ENCODE measurements at regions not wholly inside any gene's neighbourhood (a gene's known extent, or its start where the extent isn't known, plus 50 kb on each side); places are given as distances from the start of the nearest gene placed in this dataset.
A peak's percentile ranks its signal among the peaks of the same experiment; 100 is the strongest.

- Histone ChIP-seq H3K9me3 (ENCODE audit: control insufficient read depth, low read length) (peaks cover 16% of the 10 kb centered on the region), H3K4me3 (ENCODE audit: low read length) (no peak overlapping the region), H3K27me3 (ENCODE audit: control insufficient read depth, insufficient read depth, low read length, poor library complexity, severe bottlenecking) (peaks cover 11% of the 10 kb centered on the region), H3K36me3 (ENCODE audit: control insufficient read depth, insufficient read depth, low read length) (no peaks in the 10 kb centered on the region), H3K9ac (ENCODE audit: extremely low read depth, low read length, poor library complexity, severe bottlenecking) (no peak overlapping the region), H3K27ac (ENCODE audit: low read depth, low read length) (no peak overlapping the region), H3K4me1 (ENCODE audit: control insufficient read depth, insufficient read depth, low read length) (peaks cover 7% of the 10 kb centered on the region)
- no peak for TF ChIP-seq CTCF (conservative IDR thresholded peaks at IDR 0.05)
- peaks cover 31% of the 10 kb centered on the region for H3K27me3 Mint-ChIP-seq (ENCODE audit: insufficient read depth)
- H3K27ac Mint-ChIP-seq: peak overlapping the region; percentile 67
- 54% methylated on average over 5 of the region's 6 CpGs; no CpG with 5 or more reads in 1 of the 2 experiments for WGBS, 2 experiments (ENCODE audit: insufficient coverage in 1 of 2, insufficient read length in 1 of 2)
- H3K4me3 Mint-ChIP-seq: no peak overlapping the region
- peaks cover 37% of the 10 kb centered on the region for H3K4me1 Mint-ChIP-seq
- H3K36me3 Mint-ChIP-seq (ENCODE audit: low read depth): no peaks in the 10 kb centered on the region
- peak; percentile 70 for DNase-seq
- peaks cover 14% of the 10 kb centered on the region for H3K9me3 Mint-ChIP-seq
Observed at GRCh38 chr9:96129747-96130146, 172.2 kb downstream of the HSD17B3 start.

GRCh38 chr9:96128880-96129279 is 173.1 kb downstream of the HSD17B3 start:
- H3K9me3 Mint-ChIP-seq: peaks cover 14% of the 10 kb centered on the region
- no peak overlapping the region for H3K27ac ChIP-seq (ENCODE audit: low read depth, low read length)
- peak overlapping the region; percentile 73 for H3K27ac Mint-ChIP-seq
- H3K36me3 ChIP-seq (ENCODE audit: control insufficient read depth, insufficient read depth, low read length): no peaks in the 10 kb centered on the region
- no peaks in the 10 kb centered on the region for H3K36me3 Mint-ChIP-seq (ENCODE audit: low read depth)
- peaks cover 37% of the 10 kb centered on the region for H3K4me1 Mint-ChIP-seq
- H3K9me3 ChIP-seq (ENCODE audit: control insufficient read depth, low read length): peaks cover 14% of the 10 kb centered on the region
- WGBS, 2 experiments (ENCODE audit: insufficient coverage in 1 of 2, insufficient read length in 1 of 2): 79% methylated on average over 2 of the region's 2 CpGs; no CpG with 5 or more reads in 1 of the 2 experiments
- no peak for TF ChIP-seq CTCF (conservative IDR thresholded peaks at IDR 0.05)
- H3K4me3 ChIP-seq (ENCODE audit: low read length): no peak overlapping the region
- DNase-seq: no peak
- H3K27me3 Mint-ChIP-seq (ENCODE audit: insufficient read depth): peaks cover 31% of the 10 kb centered on the region
- peaks cover 11% of the 10 kb centered on the region for H3K27me3 ChIP-seq (ENCODE audit: control insufficient read depth, insufficient read depth, low read length, poor library complexity, severe bottlenecking)
- H3K4me1 ChIP-seq (ENCODE audit: control insufficient read depth, insufficient read depth, low read length): peaks cover 7% of the 10 kb centered on the region
- H3K9ac ChIP-seq (ENCODE audit: extremely low read depth, low read length, poor library complexity, severe bottlenecking): no peak overlapping the region
- no peak overlapping the region for H3K4me3 Mint-ChIP-seq

GRCh38 chr9:96126321-96126881 is 175.6 kb downstream of the HSD17B3 start:
- Mint-ChIP-seq H3K9me3 (peaks cover 8% of the 10 kb centered on the region), H3K4me3 (no peak overlapping the region), H3K27ac (no peak overlapping the region), H3K4me1 (peaks cover 37% of the 10 kb centered on the region), H3K36me3 (ENCODE audit: low read depth) (no peaks in the 10 kb centered on the region), H3K27me3 (ENCODE audit: insufficient read depth) (peaks cover 19% of the 10 kb centered on the region)
- Histone ChIP-seq H3K36me3 (ENCODE audit: control insufficient read depth, insufficient read depth, low read length) (no peaks in the 10 kb centered on the region), H3K4me3 (ENCODE audit: low read length) (no peak overlapping the region), H3K9me3 (ENCODE audit: control insufficient read depth, low read length) (no peaks in the 10 kb centered on the region), H3K27me3 (ENCODE audit: control insufficient read depth, insufficient read depth, low read length, poor library complexity, severe bottlenecking) (peaks cover 11% of the 10 kb centered on the region), H3K4me1 (ENCODE audit: control insufficient read depth, insufficient read depth, low read length) (peaks cover 7% of the 10 kb centered on the region), H3K27ac (ENCODE audit: low read depth, low read length) (no peak overlapping the region), H3K9ac (ENCODE audit: extremely low read depth, low read length, poor library complexity, severe bottlenecking) (no peak overlapping the region)
- 41 to 60% methylated on average over 7 to 21 of the region's 21 CpGs for WGBS, 2 experiments (ENCODE audit: insufficient coverage in 1 of 2, insufficient read length in 1 of 2)
- no peak for TF ChIP-seq CTCF (conservative IDR thresholded peaks at IDR 0.05)
- DNase-seq: no peak

All from endodermal cell (in vitro differentiated cells).